ENCODE measurements at regions not wholly inside any gene's neighbourhood (a gene's known extent, or its start where the extent isn't known, plus 50 kb on each side); places are given as distances from the start of the nearest gene placed in this dataset.

GRCh38 chr18:76640438-76640837 is 145.4 kb upstream of the ZNF516 start:
- H3K4me1 ChIP-seq (ENCODE audit: control insufficient read depth, extremely low read depth, insufficient read depth, low read length): no peaks in the 10 kb centered on the region
- H3K4me2 ChIP-seq (ENCODE audit: extremely low read depth, insufficient read depth, low read length): no peak overlapping the region
- H4K20me1 ChIP-seq (ENCODE audit: control insufficient read depth, extremely low read depth, insufficient read depth, low read length): no peaks in the 10 kb centered on the region
- peaks cover 3% of the 10 kb centered on the region for H3K27me3 ChIP-seq (ENCODE audit: control insufficient read depth, insufficient read depth, low read length)
- no peak for TF ChIP-seq EZH2 (IDR thresholded peaks at IDR 0.05; ENCODE audit: low read length, missing control alignments)
- no peak for TF ChIP-seq CTCF (conservative IDR thresholded peaks at IDR 0.05 in 1 of 2, IDR thresholded peaks at IDR 0.05 in 1 of 2; ENCODE audit: low read depth in 1 of 2, low read length in 2 of 2)
- H3K79me2 ChIP-seq (ENCODE audit: control insufficient read depth, insufficient read depth, low read length): no peaks in the 10 kb centered on the region
- no peak overlapping the region for H2AFZ ChIP-seq (ENCODE audit: low read length)
- no peaks in the 10 kb centered on the region for H3K9me3 ChIP-seq (ENCODE audit: control insufficient read depth, insufficient read depth, low read depth, low read length)
- DNase-seq (ENCODE audit: low read depth in 2 of 2): no peak
- H3K9ac ChIP-seq (ENCODE audit: insufficient read depth, low read length): no peak overlapping the region
- no peak overlapping the region for H3K4me3 ChIP-seq (replicated peaks in 1 of 4; ENCODE audit: control extremely low read depth in 1 of 4, insufficient read depth in 1 of 4, low read depth in 3 of 4, low read length in 4 of 4)
- no peaks in the 10 kb centered on the region for H3K36me3 ChIP-seq (ENCODE audit: control insufficient read depth, insufficient read depth, low read length)
- H3K27ac ChIP-seq (ENCODE audit: insufficient read depth, low read length): no peak overlapping the region

DNA sequence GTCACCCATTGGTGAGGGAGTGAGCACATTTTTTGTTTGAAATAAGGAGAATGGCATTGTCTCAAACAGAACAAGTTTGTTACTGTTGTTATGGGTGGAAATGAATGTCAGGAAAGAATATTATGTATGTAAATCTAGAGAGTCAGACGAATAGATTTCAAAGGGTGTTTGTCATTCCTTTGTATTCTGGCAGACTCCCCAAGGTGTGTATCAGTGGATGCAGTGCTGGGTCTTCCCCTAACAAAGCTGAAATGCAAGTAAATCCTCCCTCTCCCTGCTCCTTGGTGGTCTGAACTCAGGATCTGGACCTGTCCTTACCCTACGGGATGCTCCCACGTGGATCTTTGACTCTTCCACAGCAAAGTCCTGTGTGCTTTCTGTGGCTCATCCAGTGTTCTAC is 139.5 kb upstream of the ZNF516 start:
- Histone ChIP-seq H2AFZ (ENCODE audit: low read length) (no peak overlapping the region), H3K4me1 (ENCODE audit: control insufficient read depth, extremely low read depth, insufficient read depth, low read length) (no peaks in the 10 kb centered on the region), H4K20me1 (ENCODE audit: control insufficient read depth, extremely low read depth, insufficient read depth, low read length) (no peaks in the 10 kb centered on the region), H3K4me3 (replicated peaks in 1 of 4; ENCODE audit: control extremely low read depth in 1 of 4, insufficient read depth in 1 of 4, low read depth in 3 of 4, low read length in 4 of 4) (no peak overlapping the region), H3K27me3 (ENCODE audit: control insufficient read depth, insufficient read depth, low read length) (peaks cover 3% of the 10 kb centered on the region), H3K9ac (ENCODE audit: insufficient read depth, low read length) (no peak overlapping the region), H3K79me2 (ENCODE audit: control insufficient read depth, insufficient read depth, low read length) (no peaks in the 10 kb centered on the region), H3K9me3 (ENCODE audit: control insufficient read depth, insufficient read depth, low read depth, low read length) (no peaks in the 10 kb centered on the region), H3K4me2 (ENCODE audit: extremely low read depth, insufficient read depth, low read length) (no peak overlapping the region), H3K27ac (ENCODE audit: insufficient read depth, low read length) (no peak overlapping the region), H3K36me3 (ENCODE audit: control insufficient read depth, insufficient read depth, low read length) (no peaks in the 10 kb centered on the region)
- TF ChIP-seq EZH2 (IDR thresholded peaks at IDR 0.05; ENCODE audit: low read length, missing control alignments) (no peak), CTCF (conservative IDR thresholded peaks at IDR 0.05 in 1 of 2, IDR thresholded peaks at IDR 0.05 in 1 of 2; ENCODE audit: low read depth in 1 of 2, low read length in 2 of 2) (no peak)
- DNase-seq (ENCODE audit: low read depth in 2 of 2): no peak

DNA sequence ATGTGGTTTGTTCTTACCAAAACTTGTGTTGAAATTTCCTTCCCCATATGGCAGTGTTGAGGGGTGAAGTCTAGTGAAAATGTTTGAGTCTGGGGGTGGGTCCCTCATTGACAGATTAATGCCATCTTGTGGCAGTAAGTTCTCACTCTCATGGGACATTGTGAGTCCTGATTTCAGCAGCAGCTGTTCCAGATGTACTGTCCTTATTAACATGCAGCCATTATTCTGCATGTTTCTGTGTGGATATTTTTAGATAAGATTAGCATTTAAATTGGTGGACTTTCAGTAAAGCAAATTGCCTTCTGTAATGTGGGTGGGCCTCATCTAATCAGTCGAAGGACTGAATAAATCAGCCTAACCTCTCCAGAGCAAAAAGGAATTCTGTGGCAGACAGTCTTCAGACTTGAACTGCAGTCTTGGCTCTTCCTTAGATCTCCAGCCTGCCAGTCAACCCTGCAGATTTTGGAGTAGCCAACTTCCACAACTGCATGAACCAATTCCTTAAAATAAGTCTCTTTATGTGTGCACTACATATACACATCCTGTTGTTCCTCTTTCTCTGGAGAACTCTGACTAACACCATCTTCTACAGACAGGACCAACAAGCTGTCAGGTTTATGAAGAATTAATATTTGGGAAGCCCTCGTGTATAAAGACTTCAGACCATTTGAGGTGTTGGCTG is 138.7 kb upstream of the ZNF516 start:
- H3K4me1 ChIP-seq (ENCODE audit: control insufficient read depth, extremely low read depth, insufficient read depth, low read length): no peaks in the 10 kb centered on the region
- DNase-seq (ENCODE audit: low read depth in 2 of 2): no peak
- no peak overlapping the region for H3K9ac ChIP-seq (ENCODE audit: insufficient read depth, low read length)
- peaks cover 3% of the 10 kb centered on the region for H3K27me3 ChIP-seq (ENCODE audit: control insufficient read depth, insufficient read depth, low read length)
- H2AFZ ChIP-seq (ENCODE audit: low read length): no peak overlapping the region
- H3K4me3 ChIP-seq (replicated peaks in 1 of 4; ENCODE audit: control extremely low read depth in 1 of 4, insufficient read depth in 1 of 4, low read depth in 3 of 4, low read length in 4 of 4): no peak overlapping the region
- H4K20me1 ChIP-seq (ENCODE audit: control insufficient read depth, extremely low read depth, insufficient read depth, low read length): no peaks in the 10 kb centered on the region
- H3K27ac ChIP-seq (ENCODE audit: insufficient read depth, low read length): no peak overlapping the region
- no peaks in the 10 kb centered on the region for H3K79me2 ChIP-seq (ENCODE audit: control insufficient read depth, insufficient read depth, low read length)
- TF ChIP-seq CTCF (conservative IDR thresholded peaks at IDR 0.05 in 1 of 2, IDR thresholded peaks at IDR 0.05 in 1 of 2; ENCODE audit: low read depth in 1 of 2, low read length in 2 of 2) (no peak), EZH2 (IDR thresholded peaks at IDR 0.05; ENCODE audit: low read length, missing control alignments) (no peak)
- H3K4me2 ChIP-seq (ENCODE audit: extremely low read depth, insufficient read depth, low read length): no peak overlapping the region
- H3K9me3 ChIP-seq (ENCODE audit: control insufficient read depth, insufficient read depth, low read depth, low read length): no peaks in the 10 kb centered on the region
- no peaks in the 10 kb centered on the region for H3K36me3 ChIP-seq (ENCODE audit: control insufficient read depth, insufficient read depth, low read length)

Data from fibroblast of lung (primary cell).